Limb (tissue), 2 donors: ENCODE measurements at regions not wholly inside any gene's neighbourhood (a gene's known extent, or its start where the extent isn't known, plus 50 kb on each side); places are given as distances from the start of the nearest gene placed in this dataset.

ENCODE experiments used
- DNase-seq, 2 donors: peaks; one replicate each; pipeline ENCODE4 v3.0.0-alpha.2; 2016; ENCODE audit errors: extremely low spot score in 2 of 2

- peak in 1 of 2 donors; percentile 24 for DNase-seq
Measured at GRCh38 chr2:12795851-12796250, 79.1 kb downstream of the TRIB2 start.

- peak; percentile 72 to 86 for DNase-seq
Measured at GRCh38 chr2:12796657-12797056, 79.9 kb downstream of the TRIB2 start.

- DNase-seq, result peak in 1 of 2 donors; percentile 65
Measured at GRCh38 chr2:12797815-12798214, 81.1 kb downstream of the TRIB2 start.

- no peak for DNase-seq
Measured at GRCh38 chr2:12803607-12804006, 86.9 kb downstream of the TRIB2 start.

- DNase-seq, result no peak
Measured at GRCh38 chr2:12804091-12804856, 87.5 kb downstream of the TRIB2 start.

- no peak for DNase-seq
Measured at GRCh38 chr2:12805033-12805432, 88.3 kb downstream of the TRIB2 start.

GRCh38 chr2:12806549-12807242 lies 90.0 kb downstream of the TRIB2 start:
- no peak for DNase-seq

GRCh38 chr2:12807907-12808810 lies 91.4 kb downstream of the TRIB2 start:
- DNase-seq, result no peak

- no peak for DNase-seq
Measured at GRCh38 chr2:12809526-12809925, 92.8 kb downstream of the TRIB2 start.

GRCh38 chr2:12811916-12812315 lies 95.2 kb downstream of the TRIB2 start:
- no peak for DNase-seq

- no peak for DNase-seq
Measured at GRCh38 chr2:12813166-12813565, 96.4 kb downstream of the TRIB2 start.

GRCh38 chr2:12816379-12817306 lies 99.9 kb downstream of the TRIB2 start:
- no peak for DNase-seq

- no peak for DNase-seq
Measured at GRCh38 chr2:12817870-12818269, 101.1 kb downstream of the TRIB2 start.

- DNase-seq, result no peak
Measured at GRCh38 chr2:12818416-12819102, 101.8 kb downstream of the TRIB2 start.

- peak in 1 of 2 donors; percentile 68 for DNase-seq
Measured at GRCh38 chr2:12819103-12819475, 102.4 kb downstream of the TRIB2 start.

- DNase-seq, result no peak
Measured at GRCh38 chr2:12819721-12820120, 103.0 kb downstream of the TRIB2 start.

GRCh38 chr2:12821656-12822055 lies 104.9 kb downstream of the TRIB2 start:
- no peak for DNase-seq

GRCh38 chr2:12824351-12824777 lies 107.6 kb downstream of the TRIB2 start:
- peak; percentile 61 to 65 for DNase-seq

- no peak for DNase-seq
Measured at GRCh38 chr2:12824778-12825379, 108.1 kb downstream of the TRIB2 start.

GRCh38 chr2:12826781-12827180 lies 110.0 kb downstream of the TRIB2 start:
- no peak for DNase-seq
